ENCODE measurements at regions not wholly inside any gene's neighbourhood (a gene's known extent, or its start where the extent isn't known, plus 50 kb on each side); places are given as distances from the start of the nearest gene placed in this dataset.

GRCh38 chr20:52921340-52921739 lies 50.8 kb upstream of the TSHZ2 start:
- intact Hi-C loops (cut with micrococcal nuclease): no loop called here
- Mint-ChIP-seq H3K27ac (no peak overlapping the region), H3K9me3 (ENCODE audit: insufficient read depth) (no peaks in the 10 kb centered on the region), H3K4me1 (no peaks in the 10 kb centered on the region), H3K27me3 (peaks cover 17% of the 10 kb centered on the region), H3K4me3 (no peak overlapping the region)
- Histone ChIP-seq H3K36me3 (replicated peaks in 1 of 2; ENCODE audit: control extremely low read depth in 1 of 2, control insufficient read depth in 1 of 2, extremely low read depth in 1 of 2, insufficient read depth in 2 of 2, low read length in 1 of 2) (no peaks in the 10 kb centered on the region), H3K79me2 (ENCODE audit: control insufficient read depth, insufficient read depth, low read length) (no peaks in the 10 kb centered on the region), H3K27me3 (replicated peaks in 1 of 4; ENCODE audit: control extremely low read depth in 1 of 4, control insufficient read depth in 3 of 4, insufficient read depth in 4 of 4, low read length in 3 of 4) (no peaks in the 10 kb centered on the region), H2AFZ (ENCODE audit: insufficient read depth, low read depth, low read length, poor library complexity, severe bottlenecking) (no peak overlapping the region), H3K9ac (ENCODE audit: low read length) (no peak overlapping the region), H4K20me1 (ENCODE audit: control insufficient read depth, insufficient read depth, low read length, poor library complexity, severe bottlenecking) (no peaks in the 10 kb centered on the region), H3K4me3 (ENCODE audit: control extremely low read depth in 1 of 5, extremely low read depth in 1 of 5, insufficient read depth in 1 of 5, low read depth in 2 of 5, low read length in 4 of 5) (no peak overlapping the region), H3K4me1 (ENCODE audit: control insufficient read depth in 2 of 2, insufficient read depth in 2 of 2, low read length in 2 of 2) (no peaks in the 10 kb centered on the region), H3K9me3 (ENCODE audit: control extremely low read depth in 1 of 3, control insufficient read depth in 2 of 3, insufficient read depth in 1 of 3, low read length in 2 of 3) (no peaks in the 10 kb centered on the region), H3K4me2 (replicated peaks; ENCODE audit: low read depth, low read length, poor library complexity, severe bottlenecking) (no peak overlapping the region), H3K27ac (ENCODE audit: low read length in 2 of 2) (no peak overlapping the region)
- DNase-seq: no peak
- CTCF ChIA-PET: no interaction called here
- no peak for TF ChIP-seq EZH2 (IDR thresholded peaks at IDR 0.05; ENCODE audit: borderline replicate concordance, insufficient read depth, low read depth, low read length, poor library complexity, severe bottlenecking)
- TF ChIP-seq, protein P1, sequence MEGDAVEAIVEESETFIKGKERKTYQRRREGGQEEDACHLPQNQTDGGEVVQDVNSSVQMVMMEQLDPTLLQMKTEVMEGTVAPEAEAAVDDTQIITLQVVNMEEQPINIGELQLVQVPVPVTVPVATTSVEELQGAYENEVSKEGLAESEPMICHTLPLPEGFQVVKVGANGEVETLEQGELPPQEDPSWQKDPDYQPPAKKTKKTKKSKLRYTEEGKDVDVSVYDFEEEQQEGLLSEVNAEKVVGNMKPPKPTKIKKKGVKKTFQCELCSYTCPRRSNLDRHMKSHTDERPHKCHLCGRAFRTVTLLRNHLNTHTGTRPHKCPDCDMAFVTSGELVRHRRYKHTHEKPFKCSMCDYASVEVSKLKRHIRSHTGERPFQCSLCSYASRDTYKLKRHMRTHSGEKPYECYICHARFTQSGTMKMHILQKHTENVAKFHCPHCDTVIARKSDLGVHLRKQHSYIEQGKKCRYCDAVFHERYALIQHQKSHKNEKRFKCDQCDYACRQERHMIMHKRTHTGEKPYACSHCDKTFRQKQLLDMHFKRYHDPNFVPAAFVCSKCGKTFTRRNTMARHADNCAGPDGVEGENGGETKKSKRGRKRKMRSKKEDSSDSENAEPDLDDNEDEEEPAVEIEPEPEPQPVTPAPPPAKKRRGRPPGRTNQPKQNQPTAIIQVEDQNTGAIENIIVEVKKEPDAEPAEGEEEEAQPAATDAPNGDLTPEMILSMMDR (IDR thresholded peaks at IDR 0.05): no peak
- POLR2A ChIA-PET: no interaction called here
- WGBS (ENCODE audit: insufficient coverage): 94% methylated on average over 5 of the region's 8 CpGs
- no peak for ATAC-seq (ENCODE audit: low read depth)

DNA sequence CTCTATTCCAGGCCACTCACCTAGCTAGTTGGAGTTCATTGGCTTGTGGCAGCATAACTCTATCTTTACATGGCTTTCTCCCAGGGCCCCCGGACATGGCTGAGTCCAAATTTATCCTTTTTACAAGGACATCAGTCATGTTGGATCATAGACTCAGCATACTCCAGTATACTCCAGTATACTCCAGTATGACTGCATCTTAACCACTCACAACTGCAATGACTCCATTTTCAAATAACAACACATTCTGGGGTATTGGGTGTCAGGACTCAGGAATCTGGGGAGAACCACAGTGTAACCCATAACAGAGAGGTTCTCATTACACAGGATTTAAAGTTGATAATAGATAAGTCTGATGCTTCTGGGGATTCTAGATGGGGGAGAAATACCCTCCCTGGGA lies 53.8 kb upstream of the TSHZ2 start:
- H4K20me1 ChIP-seq (ENCODE audit: control insufficient read depth, insufficient read depth, low read length, poor library complexity, severe bottlenecking): no peaks in the 10 kb centered on the region
- no peak overlapping the region for H3K9ac ChIP-seq (ENCODE audit: low read length)
- H3K9me3 ChIP-seq (ENCODE audit: control extremely low read depth in 1 of 3, control insufficient read depth in 2 of 3, insufficient read depth in 1 of 3, low read length in 2 of 3): peaks cover 0 to 4% (median 0%) of the 10 kb centered on the region in 3 donors
- WGBS (ENCODE audit: insufficient coverage): 75% methylated on average over 1 of the region's 1 CpG
- no peak for DNase-seq
- no peak overlapping the region for H2AFZ ChIP-seq (ENCODE audit: insufficient read depth, low read depth, low read length, poor library complexity, severe bottlenecking)
- intact Hi-C loops (cut with micrococcal nuclease): no loop called here
- H3K79me2 ChIP-seq (ENCODE audit: control insufficient read depth, insufficient read depth, low read length): no peaks in the 10 kb centered on the region
- ATAC-seq (ENCODE audit: low read depth): no peak
- H3K27ac Mint-ChIP-seq: no peak overlapping the region
- ChIA-PET POLR2A (no interaction called here), CTCF (no interaction called here)
- no peaks in the 10 kb centered on the region for H3K27me3 ChIP-seq (replicated peaks in 1 of 4; ENCODE audit: control extremely low read depth in 1 of 4, control insufficient read depth in 3 of 4, insufficient read depth in 4 of 4, low read length in 3 of 4)
- H3K4me3 ChIP-seq (ENCODE audit: control extremely low read depth in 1 of 5, extremely low read depth in 1 of 5, insufficient read depth in 1 of 5, low read depth in 2 of 5, low read length in 4 of 5): no peak overlapping the region
- H3K4me1 ChIP-seq (ENCODE audit: control insufficient read depth in 2 of 2, insufficient read depth in 2 of 2, low read length in 2 of 2): no peaks in the 10 kb centered on the region
- no peak overlapping the region for H3K4me2 ChIP-seq (replicated peaks; ENCODE audit: low read depth, low read length, poor library complexity, severe bottlenecking)
- H3K9me3 Mint-ChIP-seq (ENCODE audit: insufficient read depth): peaks cover 6% of the 10 kb centered on the region
- H3K27ac ChIP-seq (ENCODE audit: low read length in 2 of 2): no peak overlapping the region
- no peak overlapping the region for H3K4me3 Mint-ChIP-seq
- H3K36me3 ChIP-seq (replicated peaks in 1 of 2; ENCODE audit: control extremely low read depth in 1 of 2, control insufficient read depth in 1 of 2, extremely low read depth in 1 of 2, insufficient read depth in 2 of 2, low read length in 1 of 2): no peaks in the 10 kb centered on the region
- no peaks in the 10 kb centered on the region for H3K4me1 Mint-ChIP-seq
- H3K27me3 Mint-ChIP-seq: peaks cover 25% of the 10 kb centered on the region
- TF ChIP-seq, protein P1 (IDR thresholded peaks at IDR 0.05): no peak
- TF ChIP-seq EZH2 (IDR thresholded peaks at IDR 0.05; ENCODE audit: borderline replicate concordance, insufficient read depth, low read depth, low read length, poor library complexity, severe bottlenecking): no peak
